ENCODE measurements at regions not wholly inside any gene's neighbourhood (a gene's known extent, or its start where the extent isn't known, plus 50 kb on each side); places are given as distances from the start of the nearest gene placed in this dataset.

- no peak for TF ChIP-seq TRIM22 (IDR thresholded peaks at IDR 0.05)
- TF ChIP-seq ZSCAN22 (CRISPR knock-in tag; IDR thresholded peaks at IDR 0.05): no peak
- no peak for TF ChIP-seq HOXA9 (CRISPR knock-in tag; IDR thresholded peaks at IDR 0.05; ENCODE audit: borderline replicate concordance)
- peak in 1 of 2 experiments; percentile 34; a peak in 1 of 4 replicates for TF ChIP-seq KLF16 (CRISPR knock-in tag; IDR thresholded peaks at IDR 0.05)
- TF ChIP-seq PCBP2 (optimal IDR thresholded peaks at IDR 0.05; ENCODE audit: low read depth, low read length, poor library complexity, severe bottlenecking): no peak
- TF ChIP-seq ZNF101 (CRISPR knock-in tag; IDR thresholded peaks at IDR 0.05; ENCODE audit: borderline replicate concordance, low read depth): no peak
- peak; percentile 68 for TF ChIP-seq ZNF644 (CRISPR knock-in tag; IDR thresholded peaks at IDR 0.05; ENCODE audit: low read depth)
- no peak for TF ChIP-seq HMGA1 (CRISPR knock-in tag; conservative IDR thresholded peaks at IDR 0.05)
- no peak for TF ChIP-seq MEF2D (CRISPR knock-in tag; IDR thresholded peaks at IDR 0.05)
- TF ChIP-seq ZMAT3 (CRISPR knock-in tag; conservative IDR thresholded peaks at IDR 0.05): no peak
- no peak for TF ChIP-seq ZNF225 (CRISPR knock-in tag; IDR thresholded peaks at IDR 0.05)
- peak; percentile 91; the same call in 1 of the 2 replicates for TF ChIP-seq AHDC1 (CRISPR knock-in tag; IDR thresholded peaks at IDR 0.05; ENCODE audit: borderline replicate concordance)
- no peak for TF ChIP-seq ZBTB44 (CRISPR knock-in tag; IDR thresholded peaks at IDR 0.05)
- peak; percentile 84 for TF ChIP-seq HNF4A (CRISPR knock-in tag; IDR thresholded peaks at IDR 0.05)
- peak; percentile 89 for TF ChIP-seq MED1 (CRISPR knock-in tag; IDR thresholded peaks at IDR 0.05)
- no peak for TF ChIP-seq NR1H2 (CRISPR knock-in tag; IDR thresholded peaks at IDR 0.05; ENCODE audit: borderline replicate concordance, low read depth)
- no peak for TF ChIP-seq WIZ (CRISPR knock-in tag; IDR thresholded peaks at IDR 0.05)
- no peak for TF ChIP-seq PHB2 (IDR thresholded peaks at IDR 0.05; ENCODE audit: partially characterized antibody)
- no peak for TF ChIP-seq ZBTB38 (CRISPR knock-in tag; IDR thresholded peaks at IDR 0.05)
- no peak for TF ChIP-seq ONECUT2 (CRISPR knock-in tag; IDR thresholded peaks at IDR 0.05)
- TF ChIP-seq ARNTL (CRISPR knock-in tag; IDR thresholded peaks at IDR 0.05): no peak
- TF ChIP-seq ZFX (CRISPR knock-in tag; IDR thresholded peaks at IDR 0.05; ENCODE audit: low read depth): no peak
- TF ChIP-seq SRSF9 (IDR thresholded peaks at IDR 0.05; ENCODE audit: borderline replicate concordance, insufficient read depth, low read depth, low read length, poor library complexity, severe bottlenecking): no peak
- TF ChIP-seq HNRNPL (IDR thresholded peaks at IDR 0.05; ENCODE audit: low read depth, low read length): no peak
Measured at GRCh38 chr2:226140594-226140993, 659.0 kb downstream of the IRS1 start (continued).
